ENCODE measurements at regions not wholly inside any gene's neighbourhood (a gene's known extent, or its start where the extent isn't known, plus 50 kb on each side); places are given as distances from the start of the nearest gene placed in this dataset.

GRCh38 chr6:74646461-74646860, 559.4 kb downstream of the COL12A1 start:
- no peak for DNase-seq
- Mint-ChIP-seq H3K9me3 (peaks cover 0 to 19% (median 8%) of the 10 kb centered on the region in 9 donors), H3K36me3 (no peaks in the 10 kb centered on the region), H3K4me1 (no peaks in the 10 kb centered on the region), H3K4me3 (peak overlapping the region in 1 of 10 donors; percentile 13), H3K27ac (no peak overlapping the region), H3K27me3 (no peaks in the 10 kb centered on the region)
- POLR2A ChIA-PET = no interaction called here
- ATAC-seq = no peak

- H3K4me1 Mint-ChIP-seq = no peaks in the 10 kb centered on the region
- ATAC-seq = no peak
- no peak overlapping the region for H3K27ac Mint-ChIP-seq
- H3K27me3 Mint-ChIP-seq = no peaks in the 10 kb centered on the region
- no peak overlapping the region for H3K4me3 Mint-ChIP-seq
- H3K9me3 Mint-ChIP-seq = peaks cover 0 to 19% (median 6%) of the 10 kb centered on the region in 9 donors
- POLR2A ChIA-PET = no interaction called here
- H3K36me3 Mint-ChIP-seq = no peaks in the 10 kb centered on the region
- DNase-seq = no peak
These were observed 560.6 kb downstream of the COL12A1 start for GRCh38 chr6:74645108-74645849.

DNA sequence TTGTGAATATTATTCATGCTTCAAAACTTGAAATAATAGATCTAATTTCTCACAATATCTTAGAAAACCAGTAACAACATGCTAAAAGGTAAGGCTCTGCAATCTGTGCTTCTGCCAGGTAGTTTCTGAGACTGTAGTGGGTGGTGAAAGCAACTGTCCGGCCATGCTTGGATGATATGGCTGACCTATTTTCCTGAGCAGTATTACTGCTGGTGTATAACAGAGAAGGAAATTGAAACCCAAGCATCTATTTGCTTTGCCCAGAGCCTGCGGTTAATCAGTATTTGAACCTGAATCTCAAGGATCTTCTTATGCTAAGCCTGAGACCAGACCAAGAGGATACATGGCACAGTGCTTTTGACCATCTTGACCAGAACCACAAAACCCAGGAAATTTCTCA, 563.8 kb downstream of the COL12A1 start:
- no peaks in the 10 kb centered on the region for H3K27me3 Mint-ChIP-seq
- no peak overlapping the region for H3K4me3 Mint-ChIP-seq
- H3K4me1 Mint-ChIP-seq = no peaks in the 10 kb centered on the region
- no peak overlapping the region for H3K27ac Mint-ChIP-seq
- no peak for ATAC-seq
- POLR2A ChIA-PET = no interaction called here
- DNase-seq = no peak
- peaks cover 0 to 8% (median 3%) of the 10 kb centered on the region in 9 donors for H3K9me3 Mint-ChIP-seq
- no peaks in the 10 kb centered on the region for H3K36me3 Mint-ChIP-seq

GRCh38 chr6:74638412-74638811, 567.4 kb downstream of the COL12A1 start:
- ATAC-seq = no peak
- no peaks in the 10 kb centered on the region for H3K36me3 Mint-ChIP-seq
- POLR2A ChIA-PET = no interaction called here
- DNase-seq = no peak
- H3K9me3 Mint-ChIP-seq = peaks cover 0 to 13% (median 0%) of the 10 kb centered on the region in 9 donors
- H3K27me3 Mint-ChIP-seq = no peaks in the 10 kb centered on the region
- H3K27ac Mint-ChIP-seq = no peak overlapping the region
- no peaks in the 10 kb centered on the region for H3K4me1 Mint-ChIP-seq
- no peak overlapping the region for H3K4me3 Mint-ChIP-seq

DNA sequence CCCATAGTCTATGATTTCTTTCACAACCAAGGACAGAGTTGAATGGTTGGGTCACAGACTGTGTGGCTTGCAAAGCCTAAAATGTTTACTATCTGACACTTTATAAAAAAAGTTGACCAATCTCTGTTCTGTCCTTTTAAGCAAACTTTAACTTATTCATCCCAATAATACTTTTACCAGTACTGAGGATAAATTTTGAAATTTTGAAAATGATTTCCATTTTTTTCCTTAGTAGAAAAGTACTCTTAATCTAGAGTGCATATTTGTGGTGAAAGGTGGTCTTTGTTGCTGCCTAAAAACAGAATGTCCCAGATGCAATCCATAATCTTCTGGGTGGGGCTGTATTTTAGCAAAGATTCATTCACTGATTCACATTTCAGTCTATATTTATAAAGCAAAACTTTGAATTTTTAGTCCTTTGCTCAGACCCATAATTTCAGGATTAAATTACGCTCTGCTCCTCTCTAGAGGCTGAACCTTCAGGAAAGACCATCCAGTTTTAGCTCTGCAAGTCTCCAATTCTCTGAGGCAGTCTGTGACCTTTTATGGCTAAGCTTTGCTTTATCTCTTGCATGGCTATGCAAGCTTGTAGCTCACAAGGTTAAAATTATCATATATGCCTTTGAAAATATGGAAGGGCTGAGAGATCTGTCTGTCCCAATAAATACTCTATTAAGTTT, 573.5 kb downstream of the COL12A1 start:
- Mint-ChIP-seq H3K27me3 (no peaks in the 10 kb centered on the region), H3K27ac (no peak overlapping the region), H3K9me3 (peaks cover 0 to 22% (median 9%) of the 10 kb centered on the region in 9 donors), H3K36me3 (no peaks in the 10 kb centered on the region), H3K4me3 (no peak overlapping the region), H3K4me1 (no peaks in the 10 kb centered on the region)
- POLR2A ChIA-PET = no interaction called here
- DNase-seq (no peak), ATAC-seq (no peak)

DNA sequence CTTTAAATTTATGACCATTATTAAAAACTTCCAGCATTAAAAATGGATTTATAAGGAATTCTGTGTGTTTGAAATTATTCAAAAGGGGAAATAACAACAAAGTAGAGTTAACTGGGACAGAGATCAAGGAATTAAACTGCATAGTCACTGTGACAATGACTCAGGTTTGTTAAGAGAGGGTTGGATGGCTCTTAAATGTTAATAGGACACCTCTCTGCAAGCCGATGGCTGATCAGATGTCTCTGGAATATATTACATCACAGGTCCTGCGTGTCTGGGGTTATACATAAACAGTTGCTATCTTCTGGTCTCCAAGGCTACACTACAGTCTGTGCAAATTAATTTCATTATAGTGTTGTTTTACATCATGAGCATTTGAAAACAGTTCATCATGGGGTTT, 574.3 kb downstream of the COL12A1 start:
- no peaks in the 10 kb centered on the region for H3K36me3 Mint-ChIP-seq
- no peaks in the 10 kb centered on the region for H3K27me3 Mint-ChIP-seq

GRCh38 chr6:74626288-74626687, 579.6 kb downstream of the COL12A1 start:
- Mint-ChIP-seq H3K27me3 (peaks cover 0 to 3% (median 0%) of the 10 kb centered on the region in 5 donors), H3K4me1 (no peaks in the 10 kb centered on the region), H3K4me3 (no peak overlapping the region), H3K9me3 (peaks cover 8 to 38% (median 15%) of the 10 kb centered on the region in 9 donors), H3K36me3 (peaks cover 0 to 10% (median 0%) of the 10 kb centered on the region in 3 donors), H3K27ac (no peak overlapping the region)
- DNase-seq (no peak), ATAC-seq (no peak)
- POLR2A ChIA-PET = no interaction called here

More for the DNA sequence above, 574.3 kb downstream of the COL12A1 start:
- no peak overlapping the region for H3K27ac Mint-ChIP-seq
- POLR2A ChIA-PET = no interaction called here
- H3K4me3 Mint-ChIP-seq = no peak overlapping the region
- DNase-seq = no peak
- ATAC-seq = no peak
- no peaks in the 10 kb centered on the region for H3K4me1 Mint-ChIP-seq
- peaks cover 0 to 29% (median 9%) of the 10 kb centered on the region in 9 donors for H3K9me3 Mint-ChIP-seq

- ATAC-seq = no peak
- Mint-ChIP-seq H3K36me3 (peaks cover 0 to 10% (median 0%) of the 10 kb centered on the region in 3 donors), H3K27ac (no peak overlapping the region), H3K4me1 (no peaks in the 10 kb centered on the region), H3K27me3 (peaks cover 0 to 3% (median 0%) of the 10 kb centered on the region in 5 donors), H3K4me3 (no peak overlapping the region), H3K9me3 (peaks cover 3 to 37% (median 15%) of the 10 kb centered on the region in 9 donors)
- POLR2A ChIA-PET = no interaction called here
- no peak for DNase-seq
These were observed 582.8 kb downstream of the COL12A1 start for GRCh38 chr6:74623027-74623426.

DNA sequence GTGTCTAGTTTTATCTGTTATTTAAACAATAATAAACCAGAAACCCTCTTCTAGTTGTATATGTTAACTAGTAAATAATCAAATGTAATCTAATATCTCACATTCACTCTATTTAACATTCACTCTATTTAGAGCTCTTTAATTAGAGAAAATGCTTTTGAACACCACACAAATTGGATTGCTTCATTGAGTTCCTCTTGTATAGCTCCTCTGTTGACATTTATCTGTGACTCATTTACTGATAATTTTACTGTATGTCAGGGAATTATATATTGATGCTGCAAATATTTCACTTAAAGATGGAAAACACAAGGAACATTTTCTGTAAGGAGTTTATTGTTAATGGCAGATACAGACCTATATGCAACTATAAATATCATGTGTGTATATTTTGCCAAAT, 594.6 kb downstream of the COL12A1 start:
- POLR2A ChIA-PET = no interaction called here
- Mint-ChIP-seq H3K27ac (no peak overlapping the region), H3K4me3 (no peak overlapping the region), H3K9me3 (peaks cover 0 to 19% (median 3%) of the 10 kb centered on the region in 9 donors), H3K27me3 (no peaks in the 10 kb centered on the region), H3K4me1 (no peaks in the 10 kb centered on the region), H3K36me3 (peaks cover 0 to under 1% (median 0%) of the 10 kb centered on the region in 3 donors)
- DNase-seq = no peak
- no peak for ATAC-seq

- Mint-ChIP-seq H3K27me3 (no peaks in the 10 kb centered on the region), H3K27ac (no peak overlapping the region), H3K9me3 (peaks cover 0 to 14% (median 0%) of the 10 kb centered on the region in 9 donors), H3K36me3 (no peaks in the 10 kb centered on the region), H3K4me1 (no peaks in the 10 kb centered on the region), H3K4me3 (no peak overlapping the region)
- POLR2A ChIA-PET = no interaction called here
- DNase-seq (no peak), ATAC-seq (no peak)
These were observed 595.5 kb downstream of the COL12A1 start for GRCh38 chr6:74610352-74610751.

DNA sequence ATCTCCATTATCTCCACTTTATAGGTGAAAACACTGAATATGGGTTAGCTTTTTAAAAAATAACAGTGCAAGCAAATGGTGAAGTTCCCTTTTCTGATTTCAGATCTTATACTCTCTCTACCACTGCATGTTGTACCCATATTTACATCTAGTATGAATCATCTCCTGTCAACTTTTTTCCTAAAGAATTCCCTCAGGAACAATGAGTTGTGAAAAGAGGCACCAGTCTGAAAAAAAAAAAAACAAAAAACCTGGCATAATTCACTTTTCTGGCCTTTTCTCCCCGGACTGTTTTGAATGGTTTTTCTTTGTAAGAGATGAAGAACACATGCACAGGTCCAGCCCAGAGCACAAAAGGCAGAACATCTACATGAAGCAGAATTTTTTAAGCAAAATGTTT, 596.0 kb downstream of the COL12A1 start:
- H3K4me1 Mint-ChIP-seq = no peaks in the 10 kb centered on the region
- ATAC-seq = no peak
- H3K9me3 Mint-ChIP-seq = peaks cover 0 to 9% (median 0%) of the 10 kb centered on the region in 9 donors
- POLR2A ChIA-PET = no interaction called here
- no peaks in the 10 kb centered on the region for H3K36me3 Mint-ChIP-seq
- no peak for DNase-seq
- no peak overlapping the region for H3K4me3 Mint-ChIP-seq
- H3K27ac Mint-ChIP-seq = no peak overlapping the region
- H3K27me3 Mint-ChIP-seq = no peaks in the 10 kb centered on the region

GRCh38 chr6:74607934-74608333, 597.9 kb downstream of the COL12A1 start:
- DNase-seq = no peak
- H3K27ac Mint-ChIP-seq = no peak overlapping the region
- H3K4me3 Mint-ChIP-seq = no peak overlapping the region
- H3K27me3 Mint-ChIP-seq = no peaks in the 10 kb centered on the region
- POLR2A ChIA-PET = no interaction called here
- no peaks in the 10 kb centered on the region for H3K36me3 Mint-ChIP-seq
- no peak for ATAC-seq
- no peaks in the 10 kb centered on the region for H3K4me1 Mint-ChIP-seq
- no peaks in the 10 kb centered on the region for H3K9me3 Mint-ChIP-seq

GRCh38 chr6:74607468-74607867, 598.4 kb downstream of the COL12A1 start:
- no peaks in the 10 kb centered on the region for H3K4me1 Mint-ChIP-seq
- no peak overlapping the region for H3K27ac Mint-ChIP-seq
- no peaks in the 10 kb centered on the region for H3K9me3 Mint-ChIP-seq
- POLR2A ChIA-PET = no interaction called here
- no peak overlapping the region for H3K4me3 Mint-ChIP-seq
- DNase-seq (no peak), ATAC-seq (no peak)
- H3K27me3 Mint-ChIP-seq = no peaks in the 10 kb centered on the region
- H3K36me3 Mint-ChIP-seq = no peaks in the 10 kb centered on the region
